ENCODE measurements at regions not wholly inside any gene's neighbourhood (a gene's known extent, or its start where the extent isn't known, plus 50 kb on each side); places are given as distances from the start of the nearest gene placed in this dataset.

DNA sequence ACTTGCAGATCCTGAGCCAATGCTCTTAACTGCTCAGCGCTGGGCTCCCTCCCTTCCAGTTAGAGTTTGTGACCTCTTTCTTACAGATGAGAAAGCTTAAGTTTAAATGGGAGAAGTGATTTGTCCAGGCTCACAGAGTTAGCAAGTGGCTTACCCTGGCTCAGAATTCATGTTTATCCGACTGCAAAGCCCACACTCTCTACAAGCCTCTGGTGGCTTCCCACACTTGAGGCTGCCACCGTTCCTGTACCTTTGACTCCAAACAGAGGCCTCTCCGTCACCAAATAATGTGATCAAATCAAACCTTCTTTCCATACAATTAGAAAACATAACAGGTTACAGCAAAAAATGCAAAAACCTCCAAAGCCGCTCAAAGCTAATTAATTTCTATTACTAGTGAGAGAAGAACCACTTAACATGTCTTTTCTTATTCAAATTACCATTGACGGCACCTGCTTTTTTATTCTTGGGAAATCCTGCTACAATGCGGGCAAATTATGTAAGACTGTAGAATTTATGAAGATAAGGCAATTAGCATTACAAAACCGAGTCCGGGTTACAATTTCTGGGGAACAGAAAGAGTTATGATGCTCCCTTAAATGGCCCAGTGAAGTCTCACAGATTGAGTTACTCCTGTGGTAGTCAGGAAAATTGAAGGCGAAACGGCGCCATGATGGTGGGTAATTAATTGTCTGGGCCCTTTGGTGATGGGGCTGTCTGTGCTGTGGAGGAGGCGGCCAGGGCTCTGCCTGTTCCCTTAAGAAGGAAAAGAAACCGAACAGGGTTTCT is 324.3 kb upstream of the POU3F1 start:
- no peak overlapping the region for H3K27ac ChIP-seq (ENCODE audit: low read length)
- peaks cover 0 to 4% of the 10 kb centered on the region in 2 donors for H3K36me3 ChIP-seq (ENCODE audit: control insufficient read depth in 1 of 2, insufficient read depth in 2 of 2, low read length in 2 of 2)
- H3K9me3 ChIP-seq (ENCODE audit: control insufficient read depth in 1 of 2, low read length in 2 of 2) = peaks cover 0 to 11% of the 10 kb centered on the region in 2 donors
- H3K4me1 ChIP-seq (ENCODE audit: control insufficient read depth in 1 of 2, insufficient read depth in 2 of 2, low read length in 2 of 2) = no peaks in the 10 kb centered on the region
- H3K27me3 ChIP-seq (ENCODE audit: low read depth, low read length) = no peaks in the 10 kb centered on the region
- no peak overlapping the region for H3K4me3 ChIP-seq (ENCODE audit: low read depth in 1 of 2, low read length in 2 of 2)

DNA sequence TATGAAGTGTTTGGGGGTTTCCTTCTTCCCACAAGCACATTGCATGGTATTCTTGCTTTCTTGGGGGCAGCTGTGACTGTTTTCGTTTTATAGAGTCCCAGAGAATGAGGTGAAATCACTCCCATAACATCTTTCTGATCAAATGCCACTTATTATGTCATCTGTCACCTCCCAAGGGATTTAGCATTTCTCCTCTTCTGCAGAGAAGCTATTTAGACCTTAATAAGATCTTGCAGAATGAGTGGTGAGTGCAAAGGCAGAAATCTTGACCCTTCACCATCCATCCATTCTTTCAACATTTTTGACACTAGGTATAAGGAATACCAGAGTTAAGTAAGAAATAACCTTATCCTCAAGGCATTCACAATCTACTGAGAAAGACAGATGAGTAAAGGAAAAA is 318.6 kb upstream of the POU3F1 start:
- Histone ChIP-seq H3K27ac (ENCODE audit: low read length) (no peak overlapping the region), H3K4me3 (ENCODE audit: low read depth in 1 of 2, low read length in 2 of 2) (no peak overlapping the region), H3K36me3 (ENCODE audit: control insufficient read depth in 1 of 2, insufficient read depth in 2 of 2, low read length in 2 of 2) (no peaks in the 10 kb centered on the region), H3K4me1 (ENCODE audit: control insufficient read depth in 1 of 2, insufficient read depth in 2 of 2, low read length in 2 of 2) (no peaks in the 10 kb centered on the region), H3K27me3 (ENCODE audit: low read depth, low read length) (no peaks in the 10 kb centered on the region), H3K9me3 (ENCODE audit: control insufficient read depth in 1 of 2, low read length in 2 of 2) (no peaks in the 10 kb centered on the region)

DNA sequence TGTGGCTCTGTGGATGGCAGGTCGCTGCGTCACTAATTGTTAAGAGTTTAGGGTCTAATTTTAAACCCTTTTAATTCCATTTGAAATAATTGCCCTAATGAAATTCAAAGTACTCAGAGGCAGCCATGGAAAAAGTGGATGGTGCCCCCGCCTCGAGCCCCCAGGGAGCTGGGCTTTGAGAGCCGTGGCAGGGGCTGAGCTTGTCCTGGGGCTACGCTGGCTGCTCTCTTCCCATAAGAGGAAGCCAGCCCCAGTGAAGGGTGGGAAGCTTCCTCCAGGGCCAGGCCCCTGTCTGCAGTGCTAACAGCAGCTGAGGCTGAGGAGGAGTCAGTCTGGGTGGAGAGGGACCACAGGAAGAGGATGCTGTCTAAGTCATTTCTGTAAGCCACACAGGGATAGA is 315.0 kb upstream of the POU3F1 start:
- H3K36me3 ChIP-seq (ENCODE audit: control insufficient read depth in 1 of 2, insufficient read depth in 2 of 2, low read length in 2 of 2) = no peaks in the 10 kb centered on the region
- H3K9me3 ChIP-seq (ENCODE audit: control insufficient read depth in 1 of 2, low read length in 2 of 2) = no peaks in the 10 kb centered on the region
- H3K27me3 ChIP-seq (ENCODE audit: low read depth, low read length) = no peaks in the 10 kb centered on the region
- H3K27ac ChIP-seq (ENCODE audit: low read length) = no peak overlapping the region
- H3K4me1 ChIP-seq (ENCODE audit: control insufficient read depth in 1 of 2, insufficient read depth in 2 of 2, low read length in 2 of 2) = no peaks in the 10 kb centered on the region
- no peak overlapping the region for H3K4me3 ChIP-seq (ENCODE audit: low read depth in 1 of 2, low read length in 2 of 2)

DNA sequence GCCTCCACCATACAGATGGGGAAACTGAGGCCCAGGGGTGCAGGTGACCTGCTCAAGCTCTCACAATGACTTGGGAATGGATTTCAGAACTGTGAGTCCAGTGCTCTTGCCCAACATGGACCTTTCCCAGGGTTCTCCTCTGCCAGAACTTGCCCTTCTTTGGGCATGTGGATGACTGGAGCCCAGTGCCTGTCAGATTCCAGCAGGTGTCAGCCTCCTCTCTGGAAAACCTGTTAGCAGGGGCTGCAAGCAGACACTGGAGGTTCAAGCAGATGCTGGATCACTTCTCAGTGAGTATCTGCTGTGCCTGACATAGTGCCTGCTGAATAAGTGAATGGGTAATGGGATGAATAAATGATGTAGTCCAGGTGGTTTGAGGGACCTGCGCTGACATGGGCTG is 314.2 kb upstream of the POU3F1 start:
- Histone ChIP-seq H3K4me3 (ENCODE audit: low read depth in 1 of 2, low read length in 2 of 2) (no peak overlapping the region), H3K36me3 (ENCODE audit: control insufficient read depth in 1 of 2, insufficient read depth in 2 of 2, low read length in 2 of 2) (no peaks in the 10 kb centered on the region), H3K27me3 (ENCODE audit: low read depth, low read length) (no peaks in the 10 kb centered on the region), H3K4me1 (ENCODE audit: control insufficient read depth in 1 of 2, insufficient read depth in 2 of 2, low read length in 2 of 2) (no peaks in the 10 kb centered on the region), H3K27ac (ENCODE audit: low read length) (no peak overlapping the region), H3K9me3 (ENCODE audit: control insufficient read depth in 1 of 2, low read length in 2 of 2) (no peaks in the 10 kb centered on the region)

DNA sequence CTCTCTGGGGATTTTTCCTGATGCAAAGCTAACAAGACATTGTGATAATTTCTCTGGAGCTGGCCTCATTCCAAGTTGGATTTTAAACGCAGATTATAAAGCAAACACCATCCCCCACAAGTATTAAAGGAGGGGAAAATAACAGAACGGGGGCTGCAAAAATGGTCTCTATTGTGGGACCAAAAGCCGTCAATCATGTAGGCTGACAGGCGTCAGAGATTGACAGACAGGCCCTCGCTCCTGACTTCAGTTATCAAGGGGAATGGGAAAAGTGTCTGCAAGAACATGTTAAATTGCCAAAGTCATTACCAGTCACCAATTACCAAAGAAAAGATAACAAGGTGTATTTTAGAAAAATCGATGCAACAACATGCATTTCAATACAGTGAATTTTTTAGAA is 307.4 kb upstream of the POU3F1 start:
- no peak overlapping the region for H3K4me3 ChIP-seq (ENCODE audit: low read depth in 1 of 2, low read length in 2 of 2)
- no peak overlapping the region for H3K27ac ChIP-seq (ENCODE audit: low read length)
- no peaks in the 10 kb centered on the region for H3K9me3 ChIP-seq (ENCODE audit: control insufficient read depth in 1 of 2, low read length in 2 of 2)
- no peaks in the 10 kb centered on the region for H3K36me3 ChIP-seq (ENCODE audit: control insufficient read depth in 1 of 2, insufficient read depth in 2 of 2, low read length in 2 of 2)
- no peaks in the 10 kb centered on the region for H3K4me1 ChIP-seq (ENCODE audit: control insufficient read depth in 1 of 2, insufficient read depth in 2 of 2, low read length in 2 of 2)
- no peaks in the 10 kb centered on the region for H3K27me3 ChIP-seq (ENCODE audit: low read depth, low read length)

DNA sequence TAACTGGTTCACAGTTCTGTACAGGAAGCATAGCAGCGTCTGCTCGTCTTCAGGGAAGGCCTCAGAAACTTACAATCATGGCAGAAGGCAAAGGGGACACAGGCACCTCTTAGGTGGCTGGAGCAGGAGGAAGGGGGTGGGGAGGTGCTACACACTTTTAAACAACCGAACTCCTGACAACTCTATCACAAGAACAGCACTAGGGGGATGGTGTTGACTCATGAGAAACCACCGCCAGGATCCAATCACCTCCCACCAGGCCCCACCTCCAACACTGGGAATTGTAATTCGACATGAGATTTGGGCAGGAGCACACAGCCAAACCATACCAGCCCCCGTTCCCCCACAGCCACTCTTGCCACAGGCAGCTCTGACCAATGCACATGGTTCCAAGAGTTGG is 306.3 kb upstream of the POU3F1 start:
- peaks cover 0 to 5% of the 10 kb centered on the region in 2 donors for H3K9me3 ChIP-seq (ENCODE audit: control insufficient read depth in 1 of 2, low read length in 2 of 2)
- no peak overlapping the region for H3K4me3 ChIP-seq (ENCODE audit: low read depth in 1 of 2, low read length in 2 of 2)
- H3K27me3 ChIP-seq (ENCODE audit: low read depth, low read length) = no peaks in the 10 kb centered on the region
- no peaks in the 10 kb centered on the region for H3K4me1 ChIP-seq (ENCODE audit: control insufficient read depth in 1 of 2, insufficient read depth in 2 of 2, low read length in 2 of 2)
- no peaks in the 10 kb centered on the region for H3K36me3 ChIP-seq (ENCODE audit: control insufficient read depth in 1 of 2, insufficient read depth in 2 of 2, low read length in 2 of 2)
- no peak overlapping the region for H3K27ac ChIP-seq (ENCODE audit: low read length)

DNA sequence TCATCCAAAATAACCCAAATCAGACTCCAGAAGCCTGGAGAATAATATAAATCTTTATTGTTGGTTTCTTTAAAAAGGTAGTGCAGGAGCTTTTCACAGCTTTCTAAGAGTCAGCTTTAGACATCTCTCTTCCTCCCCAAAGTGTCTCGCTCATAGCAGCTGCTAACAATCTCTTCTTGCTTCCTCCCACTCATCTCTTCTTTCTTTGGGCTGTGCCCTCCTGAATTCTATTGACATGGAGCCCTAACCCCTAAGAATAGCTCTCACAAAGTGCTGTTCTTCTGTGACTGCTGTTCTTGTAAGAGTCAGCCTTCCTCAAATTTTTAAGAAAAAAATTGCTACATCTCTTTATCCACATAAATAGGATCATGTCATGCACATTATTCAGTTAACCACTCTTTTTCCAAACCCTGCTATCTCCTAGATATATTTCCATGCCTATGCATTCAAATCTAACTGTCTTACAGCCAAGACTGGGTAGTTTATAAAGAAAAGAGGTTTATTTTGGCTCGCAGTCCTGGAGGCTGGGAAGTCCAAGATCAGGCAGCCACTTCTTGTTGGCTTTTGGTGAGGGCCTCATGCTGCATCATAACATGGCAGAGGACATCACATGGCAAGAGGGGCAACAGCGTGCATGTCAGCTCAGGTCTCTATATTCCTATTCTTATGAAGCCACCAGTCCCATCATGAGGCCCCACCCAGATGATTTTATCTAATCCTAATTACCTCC is 301.0 kb upstream of the POU3F1 start:
- no peaks in the 10 kb centered on the region for H3K4me1 ChIP-seq (ENCODE audit: control insufficient read depth in 1 of 2, insufficient read depth in 2 of 2, low read length in 2 of 2)
- H3K27ac ChIP-seq (ENCODE audit: low read length) = no peak overlapping the region
- no peaks in the 10 kb centered on the region for H3K27me3 ChIP-seq (ENCODE audit: low read depth, low read length)
- peaks cover 5 to 15% of the 10 kb centered on the region in 2 donors for H3K9me3 ChIP-seq (ENCODE audit: control insufficient read depth in 1 of 2, low read length in 2 of 2)
- H3K4me3 ChIP-seq (ENCODE audit: low read depth in 1 of 2, low read length in 2 of 2) = no peak overlapping the region
- no peaks in the 10 kb centered on the region for H3K36me3 ChIP-seq (ENCODE audit: control insufficient read depth in 1 of 2, insufficient read depth in 2 of 2, low read length in 2 of 2)

DNA sequence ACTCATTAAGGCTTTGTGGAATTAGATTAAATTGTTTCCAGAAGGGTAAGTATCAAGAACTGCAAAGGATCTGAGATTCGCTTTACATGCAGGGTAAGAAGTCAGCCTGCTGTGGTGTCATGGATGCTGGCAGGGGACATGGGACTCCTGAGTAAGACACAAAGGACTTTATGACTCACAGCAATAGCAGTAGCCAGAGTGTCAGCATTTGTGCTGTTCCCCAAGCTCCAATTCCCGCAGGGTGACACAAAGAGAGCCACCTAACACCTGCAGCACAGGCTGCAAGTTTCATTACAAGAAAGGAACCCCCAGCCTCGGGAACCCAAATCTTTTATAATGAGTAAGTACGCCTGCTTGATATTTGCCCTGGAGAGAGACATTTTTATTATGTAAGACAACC is 298.1 kb upstream of the POU3F1 start:
- Histone ChIP-seq H3K27me3 (ENCODE audit: low read depth, low read length) (no peaks in the 10 kb centered on the region), H3K4me1 (ENCODE audit: control insufficient read depth in 1 of 2, insufficient read depth in 2 of 2, low read length in 2 of 2) (no peaks in the 10 kb centered on the region), H3K9me3 (ENCODE audit: control insufficient read depth in 1 of 2, low read length in 2 of 2) (peaks cover 5 to 15% of the 10 kb centered on the region in 2 donors), H3K36me3 (ENCODE audit: control insufficient read depth in 1 of 2, insufficient read depth in 2 of 2, low read length in 2 of 2) (no peaks in the 10 kb centered on the region), H3K4me3 (ENCODE audit: low read depth in 1 of 2, low read length in 2 of 2) (no peak overlapping the region), H3K27ac (ENCODE audit: low read length) (no peak overlapping the region)

DNA sequence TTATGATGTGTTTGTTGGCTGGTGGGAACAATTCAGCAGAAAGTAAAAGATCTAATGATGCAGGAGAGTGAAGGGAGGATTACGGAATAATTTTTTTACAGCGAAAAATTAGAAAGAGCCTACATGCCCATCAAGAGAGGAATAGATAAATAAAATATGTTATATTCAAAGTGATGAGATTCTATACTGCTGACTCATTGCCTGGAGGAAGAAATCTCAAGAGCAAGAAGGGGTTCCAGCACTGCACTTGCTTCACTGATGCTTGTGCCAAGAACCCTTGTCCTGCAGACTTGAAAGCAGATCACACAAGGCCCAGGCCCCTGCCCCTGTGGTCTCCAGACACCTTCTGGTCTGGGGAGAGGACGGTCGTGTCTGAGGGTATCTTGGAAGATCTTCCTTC is 295.1 kb upstream of the POU3F1 start:
- Histone ChIP-seq H3K4me1 (ENCODE audit: control insufficient read depth in 1 of 2, insufficient read depth in 2 of 2, low read length in 2 of 2) (no peaks in the 10 kb centered on the region), H3K27me3 (ENCODE audit: low read depth, low read length) (no peaks in the 10 kb centered on the region), H3K4me3 (ENCODE audit: low read depth in 1 of 2, low read length in 2 of 2) (no peak overlapping the region), H3K36me3 (ENCODE audit: control insufficient read depth in 1 of 2, insufficient read depth in 2 of 2, low read length in 2 of 2) (no peaks in the 10 kb centered on the region), H3K27ac (ENCODE audit: low read length) (no peak overlapping the region), H3K9me3 (ENCODE audit: control insufficient read depth in 1 of 2, low read length in 2 of 2) (peaks cover 5 to 10% of the 10 kb centered on the region in 2 donors)

DNA sequence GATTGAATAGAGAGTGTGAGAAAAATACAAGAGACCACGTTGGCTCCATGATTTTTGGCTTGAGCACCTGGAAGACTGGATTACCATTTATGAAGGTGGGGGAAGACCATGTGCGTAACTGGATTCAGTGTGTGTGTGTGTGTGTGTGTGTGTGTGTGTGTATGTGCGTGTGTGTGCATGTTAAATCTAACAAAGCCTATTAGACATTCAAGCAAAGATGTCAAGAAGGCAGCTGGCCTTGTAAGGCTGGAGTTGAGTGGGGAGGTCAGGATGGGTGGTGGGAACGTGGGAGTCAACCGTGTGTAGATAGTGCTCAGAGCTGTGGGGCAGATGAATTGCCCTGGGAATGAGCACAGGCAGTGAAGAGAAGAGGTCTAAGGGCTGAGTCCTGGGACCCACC is 293.8 kb upstream of the POU3F1 start:
- no peak overlapping the region for H3K27ac ChIP-seq (ENCODE audit: low read length)
- H3K4me1 ChIP-seq (ENCODE audit: control insufficient read depth in 1 of 2, insufficient read depth in 2 of 2, low read length in 2 of 2) = no peaks in the 10 kb centered on the region
- H3K27me3 ChIP-seq (ENCODE audit: low read depth, low read length) = no peaks in the 10 kb centered on the region

DNA sequence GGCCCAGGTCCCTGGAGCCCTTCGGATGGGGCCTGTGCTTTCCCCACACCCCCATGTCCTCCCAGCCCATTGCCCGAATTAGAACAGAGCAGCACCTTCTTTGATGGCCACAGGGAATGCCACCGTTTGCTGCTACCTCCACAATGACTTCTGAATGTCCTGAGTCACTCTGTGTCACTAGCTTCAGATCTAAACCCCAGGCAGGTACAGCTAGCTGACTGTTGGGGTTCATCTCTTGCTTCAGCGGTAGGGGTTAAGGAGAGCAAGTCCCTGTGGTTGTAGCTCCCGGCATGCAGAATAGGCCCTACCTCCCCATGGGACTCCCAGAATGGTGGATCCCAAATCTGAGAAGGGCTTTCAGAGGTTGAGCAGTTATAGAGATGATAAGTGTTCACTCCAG is 291.1 kb upstream of the POU3F1 start:
- H3K27ac ChIP-seq (ENCODE audit: low read length) = no peak overlapping the region
- H3K4me3 ChIP-seq (ENCODE audit: low read depth in 1 of 2, low read length in 2 of 2) = no peak overlapping the region
- no peaks in the 10 kb centered on the region for H3K9me3 ChIP-seq (ENCODE audit: control insufficient read depth in 1 of 2, low read length in 2 of 2)
- H3K36me3 ChIP-seq (ENCODE audit: control insufficient read depth in 1 of 2, insufficient read depth in 2 of 2, low read length in 2 of 2) = no peaks in the 10 kb centered on the region
- no peaks in the 10 kb centered on the region for H3K27me3 ChIP-seq (ENCODE audit: low read depth, low read length)
- H3K4me1 ChIP-seq (ENCODE audit: control insufficient read depth in 1 of 2, insufficient read depth in 2 of 2, low read length in 2 of 2) = no peaks in the 10 kb centered on the region

More for the DNA sequence above, 293.8 kb upstream of the POU3F1 start:
- Histone ChIP-seq H3K4me3 (ENCODE audit: low read depth in 1 of 2, low read length in 2 of 2) (no peak overlapping the region), H3K36me3 (ENCODE audit: control insufficient read depth in 1 of 2, insufficient read depth in 2 of 2, low read length in 2 of 2) (no peaks in the 10 kb centered on the region), H3K9me3 (ENCODE audit: control insufficient read depth in 1 of 2, low read length in 2 of 2) (peaks cover 0 to 5% of the 10 kb centered on the region in 2 donors)
